HUDEP-2 (cell line): ENCODE measurements at regions not wholly inside any gene's neighbourhood (a gene's known extent, or its start where the extent isn't known, plus 50 kb on each side); places are given as distances from the start of the nearest gene placed in this dataset.
"Not testable (repeated sequence)": the region's sequence is repeated elsewhere in the genome, so short reads cannot be mapped to it uniquely, and the experiment has no call there.

Source experiments
- DNase-seq, 76 experiments: peaks; one replicate each; lab custom pipeline; 2025; ENCODE audit not compliant: unreplicated experiment in 76 of 76; lab: John Stamatoyannopoulos, UW

- no peak for DNase-seq
Measured at GRCh38 chr11:95413021-95413420, 182.0 kb upstream of the SESN3 start.

GRCh38 chr11:95412074-95412473 is 181.1 kb upstream of the SESN3 start:
- no peak for DNase-seq

GRCh38 chr11:95410707-95411106 is 179.7 kb upstream of the SESN3 start:
- DNase-seq, result not testable (repeated sequence)

GRCh38 chr11:95406271-95406670 is 175.3 kb upstream of the SESN3 start:
- DNase-seq, result no peak

GRCh38 chr11:95404370-95404769 is 173.4 kb upstream of the SESN3 start:
- DNase-seq, result no peak

- peak in 12 of 76 experiments; percentile 1 to 51 (median 13) for DNase-seq
Measured at GRCh38 chr11:95398437-95399112, 167.6 kb upstream of the SESN3 start.

GRCh38 chr11:95392644-95393043 is 161.6 kb upstream of the SESN3 start:
- no peak for DNase-seq

GRCh38 chr11:95389427-95389826 is 158.4 kb upstream of the SESN3 start:
- DNase-seq, result no peak

GRCh38 chr11:95388086-95388485 is 157.1 kb upstream of the SESN3 start:
- DNase-seq, result no peak

GRCh38 chr11:95387325-95387724 is 156.3 kb upstream of the SESN3 start:
- DNase-seq, result no peak

- no peak for DNase-seq
Measured at GRCh38 chr11:95385577-95385976, 154.6 kb upstream of the SESN3 start.

GRCh38 chr11:95379479-95379878 is 148.5 kb upstream of the SESN3 start:
- no peak for DNase-seq

- DNase-seq, result no peak
Measured at GRCh38 chr11:95378789-95379188, 147.8 kb upstream of the SESN3 start.

- DNase-seq, result no peak
Measured at GRCh38 chr11:95378111-95378510, 147.1 kb upstream of the SESN3 start.

GRCh38 chr11:95375886-95376285 is 144.9 kb upstream of the SESN3 start:
- DNase-seq, result no peak

- no peak for DNase-seq
Measured at GRCh38 chr11:95375451-95375850, 144.4 kb upstream of the SESN3 start.

- DNase-seq, result no peak
Measured at GRCh38 chr11:95374105-95374504, 143.1 kb upstream of the SESN3 start.

GRCh38 chr11:95373241-95373640 is 142.2 kb upstream of the SESN3 start:
- DNase-seq, result no peak

- DNase-seq, result peak in 1 of 76 experiments; percentile 1
Measured at GRCh38 chr11:95372097-95372656, 141.2 kb upstream of the SESN3 start.

GRCh38 chr11:95371153-95371552 is 140.2 kb upstream of the SESN3 start:
- no peak for DNase-seq

GRCh38 chr11:95367726-95368125 is 136.7 kb upstream of the SESN3 start:
- no peak for DNase-seq

GRCh38 chr11:95365348-95365747 is 134.3 kb upstream of the SESN3 start:
- no peak for DNase-seq
